IMR-90 (cell line): ENCODE measurements at regions not wholly inside any gene's neighbourhood (a gene's known extent, or its start where the extent isn't known, plus 50 kb on each side); places are given as distances from the start of the nearest gene placed in this dataset.

Experiments
- ATAC-seq: fragments of 200-7000 bp; cut with Tn5 transposase; 2 replicates; pipeline ENCODE4 v1.9.1; 2020; ENCODE audit warnings: low read depth, mild to moderate bottlenecking, moderate library complexity
- BruUV-seq: library from RNA; stranded (reverse); fragments of 400-500 nt; replicated peaks from 2 replicates; lab custom pipeline; 2021; lab: Mats Ljungman, UMichigan
- CTCF ChIA-PET: fragments of 300-600 bp; formaldehyde crosslinking; extraction: SDS; loops from one replicate; lab custom pipeline; 2021; ENCODE audit warnings: antibody characterized with exemption; lab: Yijun Ruan, JAX
- POLR2A ChIA-PET: fragments of 300-600 bp; sonication (Branson Sonifier 250); formaldehyde crosslinking; loops from one replicate; lab custom pipeline; 2022; ENCODE audit warnings: antibody characterized with exemption; ENCODE audit not compliant: unreplicated experiment; lab: Charles Lee
- DNase-seq: peaks from one replicate; pipeline ENCODE4 v3.0.0; 2013
- H2AFZ ChIP-seq: replicated peaks from 2 replicates; pipeline ENCODE3; 2013; ENCODE audit warnings: low read length, mild to moderate bottlenecking; ENCODE audit not compliant: poor library complexity
- H2AK5ac ChIP-seq: 2 replicates; pipeline ENCODE4 v1.6.1; 2013; ENCODE audit warnings: low read depth, low read length, inconsistent platforms
- H2AK9ac ChIP-seq: replicated peaks from 2 replicates; pipeline ENCODE3; 2013; ENCODE audit warnings: mild to moderate bottlenecking, low read depth, low read length, moderate library complexity; ENCODE audit not compliant: poor library complexity
- H2BK120ac ChIP-seq: 2 replicates; pipeline ENCODE4 v1.6.1; 2013; ENCODE audit warnings: low read depth, low read length, inconsistent platforms
- H2BK15ac ChIP-seq: 3 replicates; pipeline ENCODE4 v1.6.1; 2013; ENCODE audit warnings: low read depth, low read length, inconsistent platforms
- H2BK20ac ChIP-seq: 2 replicates; pipeline ENCODE4 v1.6.1; 2013; ENCODE audit warnings: low read depth, mild to moderate bottlenecking, inconsistent platforms, low read length, moderate library complexity
- H2BK5ac ChIP-seq: 2 replicates; pipeline ENCODE4 v1.6.1; 2013; ENCODE audit warnings: mild to moderate bottlenecking, low read depth, low read length, inconsistent platforms; ENCODE audit not compliant: poor library complexity, severe bottlenecking
- H3K14ac ChIP-seq: replicated peaks from 2 replicates; pipeline ENCODE4 v1.6.1; 2013; ENCODE audit warnings: low read depth, low read length, inconsistent platforms
- H3K18ac ChIP-seq: 2 replicates; pipeline ENCODE4 v1.6.1; 2013; ENCODE audit warnings: low read depth, low read length, control low read depth
- H3K23ac ChIP-seq: 2 replicates; pipeline ENCODE4 v1.6.1; 2013; ENCODE audit warnings: low read depth, low read length, inconsistent platforms
- H3K27ac ChIP-seq: 2 replicates; pipeline ENCODE4 v1.5.1; 2013; ENCODE audit warnings: mild to moderate bottlenecking, control low read depth, low read length; ENCODE audit not compliant: insufficient read depth
- H3K27me3 ChIP-seq: 2 replicates; pipeline ENCODE4 v1.6.1; 2013; ENCODE audit warnings: low read length; ENCODE audit not compliant: control insufficient read depth, insufficient read depth
- H3K36me3 ChIP-seq: 2 replicates; pipeline ENCODE4 v1.6.1; 2013; ENCODE audit warnings: low read length, mixed read lengths; ENCODE audit not compliant: control insufficient read depth, insufficient read depth
- H3K4ac ChIP-seq: 2 replicates; pipeline ENCODE4 v1.6.1; 2013; ENCODE audit warnings: low read depth, low read length, inconsistent platforms
- H3K4me1 ChIP-seq: 2 replicates; pipeline ENCODE4 v1.6.1; 2013; ENCODE audit warnings: low read length, mixed read lengths; ENCODE audit not compliant: control insufficient read depth, insufficient read depth
- H3K4me2 ChIP-seq: 2 replicates; pipeline ENCODE4 v1.6.1; 2013; ENCODE audit warnings: low read depth, mild to moderate bottlenecking, control low read depth, low read length, moderate library complexity
- H3K4me3 ChIP-seq: 2 replicates; pipeline ENCODE4 v1.5.1; 2013; ENCODE audit warnings: low read depth, mild to moderate bottlenecking, control low read depth, low read length, moderate library complexity; ENCODE audit not compliant: insufficient read depth
- H3K56ac ChIP-seq: 2 replicates; pipeline ENCODE4 v1.6.1; 2013; ENCODE audit warnings: low read length, inconsistent platforms; ENCODE audit not compliant: insufficient read depth; ENCODE audit errors: extremely low read depth
- H3K79me1 ChIP-seq, 2 experiments: 2 replicates each; pipeline ENCODE4 v1.6.1; 2013; ENCODE audit warnings: low read length in 2 of 2, inconsistent platforms in 1 of 2, low read depth in 1 of 2
- H3K9ac ChIP-seq: 2 replicates; pipeline ENCODE4 v1.6.1; 2013; ENCODE audit warnings: low read depth, low read length, control low read depth
- H3K9me1 ChIP-seq: 2 replicates; pipeline ENCODE4 v1.6.1; 2013; ENCODE audit warnings: low read length, inconsistent platforms; ENCODE audit not compliant: insufficient read depth
- H3K9me3 ChIP-seq: 2 replicates; pipeline ENCODE4 v1.6.1; 2013; ENCODE audit warnings: low read length; ENCODE audit not compliant: control insufficient read depth, insufficient read depth
- H4K20me1 ChIP-seq: 2 replicates; pipeline ENCODE4 v1.6.1; 2013; ENCODE audit warnings: low read length, inconsistent platforms; ENCODE audit not compliant: insufficient read depth
- H4K5ac ChIP-seq: 2 replicates; pipeline ENCODE4 v1.6.1; 2013; ENCODE audit warnings: mild to moderate bottlenecking, low read depth, low read length, control low read depth
- H4K8ac ChIP-seq, 2 experiments: 2 replicates each; pipeline ENCODE4 v1.6.1; 2013; ENCODE audit warnings: low read depth in 2 of 2, low read length in 2 of 2, control low read depth in 1 of 2, inconsistent platforms in 1 of 2
- H4K91ac ChIP-seq: 2 replicates; pipeline ENCODE4 v1.6.1; 2013; ENCODE audit warnings: low read depth, low read length, inconsistent platforms; ENCODE audit not compliant: insufficient read depth
- BHLHE40 ChIP-seq: fragments of 150-350 bp; IDR thresholded peaks from 2 replicates; pipeline ENCODE4 v1.6.1; 2016; ENCODE audit warnings: mild to moderate bottlenecking, low read depth, low read length
- CHD1 ChIP-seq: IDR thresholded peaks from 2 replicates; pipeline ENCODE4 v1.6.1; 2012; ENCODE audit warnings: low read depth, low read length, improper control_type of control experiment
- CTCF ChIP-seq: conservative IDR thresholded peaks from 2 replicates; pipeline ENCODE4 v1.5.1; 2012; ENCODE audit warnings: mild to moderate bottlenecking, low read depth, low read length, improper control_type of control experiment
- ELK1 ChIP-seq: fragments of 150-350 bp; IDR thresholded peaks from 2 replicates; pipeline ENCODE4 v1.6.1; 2016; ENCODE audit warnings: low read depth, mild to moderate bottlenecking, low read length, moderate library complexity, borderline replicate concordance
- FOS ChIP-seq: fragments of 150-350 bp; IDR thresholded peaks from 2 replicates; pipeline ENCODE4 v1.6.1; 2016; ENCODE audit warnings: low read depth, low read length
- MAZ ChIP-seq: IDR thresholded peaks from 2 replicates; pipeline ENCODE4 v1.6.1; 2012; ENCODE audit warnings: low read depth, mild to moderate bottlenecking, low read length, improper control_type of control experiment, moderate library complexity, borderline replicate concordance
- MXI1 ChIP-seq: IDR thresholded peaks from 2 replicates; pipeline ENCODE4 v1.6.1; 2012; ENCODE audit warnings: low read depth, mild to moderate bottlenecking, low read length, moderate library complexity, borderline replicate concordance
- POLR2A ChIP-seq: IDR thresholded peaks from 2 replicates; pipeline ENCODE4 v1.6.1; 2012; ENCODE audit warnings: mild to moderate bottlenecking, low read depth, low read length
- RAD21 ChIP-seq: IDR thresholded peaks from 2 replicates; pipeline ENCODE4 v1.6.1; 2012; ENCODE audit warnings: low read length, improper control_type of control experiment
- SMC3 ChIP-seq: fragments of 150-350 bp; IDR thresholded peaks from 2 replicates; pipeline ENCODE4 v1.6.1; 2016; ENCODE audit warnings: low read depth, mild to moderate bottlenecking, antibody characterized with exemption, low read length, moderate library complexity
- USF2 ChIP-seq: fragments of 150-350 bp; IDR thresholded peaks from 2 replicates; pipeline ENCODE4 v1.6.1; 2017; ENCODE audit warnings: mild to moderate bottlenecking, antibody characterized with exemption, low read length, low read depth
- WGBS, 2 experiments: methylation state at CpG; one replicate each; pipeline versions ENCODE4 v1.1.5 to v1.1.7; 2013; ENCODE audit warnings: missing lambda C conversion rate in 2 of 2; ENCODE audit not compliant: insufficient read length in 1 of 2; ENCODE audit errors: extremely low coverage in 2 of 2; 5-methylcytosine and 5-hydroxymethylcytosine counted together
- dilution Hi-C: fragments of 300-500 bp; cut with HindIII; formaldehyde crosslinking; loops from one replicate; pipeline ENCODE4 v1.14.3; 2018; ENCODE audit warnings: low sequenced_read_pairs; ENCODE audit not compliant: unreplicated experiment
- in situ Hi-C: fragments of 300-500 bp; cut with MboI; formaldehyde crosslinking; loops from 3 replicates; pipeline ENCODE4 v1.14.3; 2019; ENCODE audit warnings: low sequenced_read_pairs, inconsistent platforms, mixed read lengths
- intact Hi-C: fragments of 100-400 bp; cut with micrococcal nuclease; formaldehyde crosslinking; loops from 2 replicates; pipeline ENCODE4 v1.10.0; 2022

GRCh38 chrX:26411045-26411444, 195.1 kb downstream of the MAGEB5 start:
- Histone ChIP-seq H3K79me1 (no peaks in the 10 kb centered on the region), H2BK120ac (no peak overlapping the region), H2AK9ac (no peak overlapping the region), H3K4me1 (no peaks in the 10 kb centered on the region), H4K8ac (no peak overlapping the region), H3K27ac (no peak overlapping the region), H3K36me3 (no peaks in the 10 kb centered on the region), H3K56ac (no peak overlapping the region), H4K5ac (no peak overlapping the region), H3K4me2 (no peak overlapping the region), H2AK5ac (no peak overlapping the region), H3K4ac (no peak overlapping the region), H4K20me1 (no peaks in the 10 kb centered on the region), H3K4me3 (no peak overlapping the region), H3K27me3 (no peaks in the 10 kb centered on the region), H2BK15ac (no peak overlapping the region), H2AFZ (no peak overlapping the region), H2BK5ac (no peak overlapping the region), H2BK20ac (no peak overlapping the region), H3K9me3 (no peaks in the 10 kb centered on the region), H4K91ac (no peak overlapping the region), H3K14ac (no peak overlapping the region), H3K23ac (no peak overlapping the region), H3K9ac (no peak overlapping the region), H3K9me1 (no peaks in the 10 kb centered on the region), H3K18ac (no peak overlapping the region)
- DNase-seq (no peak), ATAC-seq (no peak)
- ChIA-PET POLR2A (no interaction called here), CTCF (no interaction called here)
- in situ Hi-C loops (no loop called here), dilution Hi-C loops (no loop called here), intact Hi-C loops (no loop called here)
- BruUV-seq, result no TSS peak
- TF ChIP-seq MXI1, result no peak
- TF ChIP-seq RAD21, result no peak
- no peak for TF ChIP-seq MAZ
- TF ChIP-seq FOS, result no peak
- TF ChIP-seq SMC3, result no peak
- TF ChIP-seq POLR2A, result no peak
- TF ChIP-seq CHD1, result no peak
- no peak for TF ChIP-seq CTCF
- no peak for TF ChIP-seq USF2
- no peak for TF ChIP-seq ELK1
- TF ChIP-seq BHLHE40, result no peak
- WGBS, 2 experiments, result no CpG with 5 or more reads among the region's 1 CpG
